Mucosa of stomach (tissue), 1 donor: ENCODE measurements at regions not wholly inside any gene's neighbourhood (a gene's known extent, or its start where the extent isn't known, plus 50 kb on each side); places are given as distances from the start of the nearest gene placed in this dataset.

Experiments used
- H3K27me3 ChIP-seq: one replicate; pipeline ENCODE4 v1.7.0; 2013; ENCODE audit warnings: mild to moderate bottlenecking, low read length; ENCODE audit not compliant: control insufficient read depth, insufficient read depth
- H3K36me3 ChIP-seq: one replicate; pipeline ENCODE4 v1.7.0; 2013; ENCODE audit warnings: low read length; ENCODE audit not compliant: control insufficient read depth, insufficient read depth
- H3K4me1 ChIP-seq: one replicate; pipeline ENCODE4 v1.7.0; 2013; ENCODE audit warnings: mild to moderate bottlenecking, low read length; ENCODE audit not compliant: control insufficient read depth, insufficient read depth
- H3K4me3 ChIP-seq: one replicate; pipeline ENCODE4 v1.7.0; 2013; ENCODE audit warnings: low read length
- H3K9ac ChIP-seq: one replicate; pipeline ENCODE4 v1.7.0; 2013; ENCODE audit warnings: mild to moderate bottlenecking, low read length, moderate library complexity
- H3K9me3 ChIP-seq: one replicate; pipeline ENCODE4 v1.7.0; 2013; ENCODE audit warnings: mild to moderate bottlenecking, low read length, moderate library complexity; ENCODE audit not compliant: control insufficient read depth
- donor health status: Pancreatic carcinoma.

- Histone ChIP-seq H3K4me3 (no peak overlapping the region), H3K27me3 (no peaks in the 10 kb centered on the region), H3K36me3 (no peaks in the 10 kb centered on the region), H3K9me3 (no peaks in the 10 kb centered on the region), H3K4me1 (no peaks in the 10 kb centered on the region), H3K9ac (no peak overlapping the region)
These were observed 51.9 kb upstream of the CWC22 start for GRCh38 chr2:180058993-180059392.

- no peaks in the 10 kb centered on the region for H3K9me3 ChIP-seq
- H3K27me3 ChIP-seq, result no peaks in the 10 kb centered on the region
- H3K36me3 ChIP-seq, result no peaks in the 10 kb centered on the region
- no peak overlapping the region for H3K9ac ChIP-seq
- H3K4me3 ChIP-seq, result no peak overlapping the region
- H3K4me1 ChIP-seq, result no peaks in the 10 kb centered on the region
These were observed 50.8 kb upstream of the CWC22 start for GRCh38 chr2:180057706-180058412.
